ENCODE measurements at regions not wholly inside any gene's neighbourhood (a gene's known extent, or its start where the extent isn't known, plus 50 kb on each side); places are given as distances from the start of the nearest gene placed in this dataset.

DNA sequence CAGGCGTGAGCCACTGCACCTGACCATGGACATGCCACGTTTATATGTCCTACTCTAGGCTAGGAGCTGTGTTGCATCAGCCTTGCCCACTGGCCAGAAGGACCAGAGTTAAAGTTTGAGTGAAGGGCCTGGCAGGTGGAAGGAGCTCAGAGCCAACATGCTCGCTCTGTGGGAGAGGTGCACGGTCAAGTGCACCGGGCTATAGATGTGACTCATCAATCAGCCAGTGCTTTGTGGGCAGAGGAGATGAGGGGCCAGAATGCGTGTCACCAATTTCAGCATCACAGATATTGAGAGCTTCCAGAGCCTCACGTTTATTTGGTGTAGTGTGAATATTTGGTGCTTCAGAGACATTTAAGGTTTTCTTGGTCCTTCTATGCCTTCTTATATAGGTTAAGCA, 137.3 kb upstream of the KBTBD8 start:
- intact Hi-C loops (cut with DNase I): no loop called here
- H3K4me3 ChIP-seq: no peak overlapping the region
- no peaks in the 10 kb centered on the region for H3K4me1 ChIP-seq
- no peaks in the 10 kb centered on the region for H3K9me3 ChIP-seq
- no peak overlapping the region for H3K27ac ChIP-seq
- H3K27me3 ChIP-seq: peaks cover 0 to 2% (median 0%) of the 10 kb centered on the region in 7 donors
- TF ChIP-seq, protein P1, sequence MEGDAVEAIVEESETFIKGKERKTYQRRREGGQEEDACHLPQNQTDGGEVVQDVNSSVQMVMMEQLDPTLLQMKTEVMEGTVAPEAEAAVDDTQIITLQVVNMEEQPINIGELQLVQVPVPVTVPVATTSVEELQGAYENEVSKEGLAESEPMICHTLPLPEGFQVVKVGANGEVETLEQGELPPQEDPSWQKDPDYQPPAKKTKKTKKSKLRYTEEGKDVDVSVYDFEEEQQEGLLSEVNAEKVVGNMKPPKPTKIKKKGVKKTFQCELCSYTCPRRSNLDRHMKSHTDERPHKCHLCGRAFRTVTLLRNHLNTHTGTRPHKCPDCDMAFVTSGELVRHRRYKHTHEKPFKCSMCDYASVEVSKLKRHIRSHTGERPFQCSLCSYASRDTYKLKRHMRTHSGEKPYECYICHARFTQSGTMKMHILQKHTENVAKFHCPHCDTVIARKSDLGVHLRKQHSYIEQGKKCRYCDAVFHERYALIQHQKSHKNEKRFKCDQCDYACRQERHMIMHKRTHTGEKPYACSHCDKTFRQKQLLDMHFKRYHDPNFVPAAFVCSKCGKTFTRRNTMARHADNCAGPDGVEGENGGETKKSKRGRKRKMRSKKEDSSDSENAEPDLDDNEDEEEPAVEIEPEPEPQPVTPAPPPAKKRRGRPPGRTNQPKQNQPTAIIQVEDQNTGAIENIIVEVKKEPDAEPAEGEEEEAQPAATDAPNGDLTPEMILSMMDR (IDR thresholded peaks at IDR 0.05): no peak
- no peak for ATAC-seq
- 92 to 94% methylated on average over 7 of the region's 7 CpGs for WGBS, 2 donors
- DNase-seq: no peak
- H3K36me3 ChIP-seq: no peaks in the 10 kb centered on the region

DNA sequence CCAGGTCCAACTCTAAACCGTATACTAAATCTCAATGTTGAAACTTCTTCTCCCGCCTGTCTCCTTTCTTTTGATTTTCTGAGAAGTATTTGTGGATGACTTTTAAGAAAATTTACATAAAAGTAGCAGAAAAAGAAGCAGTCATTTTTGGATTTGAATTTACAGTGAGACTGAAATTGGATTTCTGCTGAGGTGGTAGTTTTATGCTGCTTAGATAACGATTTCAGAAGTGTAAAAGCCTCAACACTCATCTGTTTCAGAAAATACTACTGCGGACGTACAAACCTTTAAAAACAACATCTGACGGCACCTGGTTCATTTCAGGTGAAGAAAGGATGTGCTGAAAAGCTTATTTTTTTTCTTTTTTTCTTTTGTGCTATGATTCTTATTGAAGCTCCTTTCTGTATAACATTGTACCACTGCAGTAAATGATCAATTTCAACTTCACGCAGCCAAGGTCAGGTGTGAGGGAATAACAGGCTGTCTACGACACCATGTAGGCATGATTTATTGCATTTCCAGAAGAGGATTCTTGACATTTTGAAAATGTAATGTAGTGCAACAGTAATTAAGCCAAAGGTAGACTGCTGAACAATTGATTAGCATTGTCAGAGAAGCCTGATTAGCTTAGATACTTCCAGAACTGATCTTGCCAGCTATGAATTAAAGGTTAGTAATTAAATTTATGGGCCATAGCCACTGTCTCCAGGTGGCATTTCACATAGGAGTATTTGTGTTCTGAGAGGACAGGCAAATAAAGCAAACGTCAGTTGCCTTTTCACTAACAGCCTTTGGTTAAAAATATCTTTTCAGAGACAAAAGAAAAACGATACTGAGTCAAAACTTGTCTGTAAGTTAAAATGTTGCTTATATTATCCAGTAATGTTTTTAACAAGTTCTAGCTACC, 134.6 kb upstream of the KBTBD8 start:
- DNase-seq: no peak
- Histone ChIP-seq H3K4me3 (no peak overlapping the region), H3K27me3 (peaks cover 0 to 5% (median 0%) of the 10 kb centered on the region in 7 donors), H3K27ac (no peak overlapping the region), H3K36me3 (no peaks in the 10 kb centered on the region), H3K9me3 (no peaks in the 10 kb centered on the region), H3K4me1 (no peaks in the 10 kb centered on the region)
- 80 to 85% methylated on average over 10 of the region's 10 CpGs for WGBS, 2 donors
- ATAC-seq: no peak
- TF ChIP-seq, protein P1 (IDR thresholded peaks at IDR 0.05): no peak
- intact Hi-C loops (cut with DNase I): no loop called here

DNA sequence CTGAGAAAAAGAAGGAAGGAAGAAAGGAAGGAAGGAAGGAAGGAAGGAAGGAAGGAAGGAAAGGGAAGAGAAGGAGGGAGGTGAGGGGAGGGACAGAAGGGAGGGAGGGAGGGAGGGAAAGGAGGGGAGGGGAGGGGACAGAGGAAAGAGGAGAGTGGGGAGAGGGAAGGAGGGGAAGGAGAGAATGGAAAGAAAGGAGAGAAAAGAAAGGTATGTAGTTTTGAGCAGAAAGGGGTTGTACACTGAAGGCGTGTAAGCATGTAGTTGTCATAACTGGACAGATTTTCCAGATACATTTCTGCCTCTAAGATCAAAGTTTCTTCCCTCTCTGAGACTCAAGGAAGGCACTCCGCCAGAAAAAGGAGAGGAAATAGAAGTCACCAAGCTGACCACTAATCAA, 113.4 kb upstream of the KBTBD8 start:
- Histone ChIP-seq H3K27me3 (no peaks in the 10 kb centered on the region), H3K9me3 (no peaks in the 10 kb centered on the region), H3K4me1 (no peaks in the 10 kb centered on the region), H3K36me3 (no peaks in the 10 kb centered on the region), H3K4me3 (no peak overlapping the region), H3K27ac (no peak overlapping the region)
- TF ChIP-seq, protein P1 (IDR thresholded peaks at IDR 0.05): no peak
- ATAC-seq (no peak), DNase-seq (no peak)
- WGBS, 2 donors: 84 to 87% methylated on average over 2 of the region's 2 CpGs
- intact Hi-C loops (cut with DNase I): no loop called here

DNA sequence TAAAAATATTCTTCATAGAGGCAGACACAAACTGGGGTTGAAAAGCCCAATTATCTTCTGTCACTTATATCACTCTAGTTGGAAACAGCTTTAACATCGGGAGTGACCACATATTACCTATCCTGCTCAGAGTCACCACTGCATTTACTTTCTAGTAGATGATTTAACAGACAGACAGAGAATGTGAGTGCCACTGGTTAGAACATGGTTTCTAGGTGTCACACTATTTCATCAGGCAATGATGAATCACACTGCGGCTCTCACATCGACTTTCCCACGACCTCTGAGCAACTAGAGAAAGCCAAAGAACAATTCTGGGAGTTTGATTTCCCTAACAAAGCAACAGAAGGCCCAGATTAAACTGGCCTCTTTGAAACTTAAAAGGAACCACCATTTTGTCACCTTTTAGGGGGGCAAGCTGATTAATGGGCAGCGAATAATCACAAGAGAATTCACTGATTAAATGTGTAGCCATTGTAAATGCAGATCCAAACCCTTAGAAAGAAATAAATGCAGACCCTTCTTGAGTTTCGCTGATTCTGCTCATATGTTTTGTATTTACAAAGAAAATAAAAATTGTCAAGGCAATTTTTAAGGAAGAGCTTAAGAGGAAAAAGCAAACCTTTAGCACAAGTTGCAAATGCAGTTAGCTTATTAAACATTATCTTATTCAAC, 112.6 kb upstream of the KBTBD8 start:
- DNase-seq: no peak

More for the DNA sequence above, 112.6 kb upstream of the KBTBD8 start:
- no peaks in the 10 kb centered on the region for H3K9me3 ChIP-seq
- H3K36me3 ChIP-seq: no peaks in the 10 kb centered on the region
- TF ChIP-seq, protein P1 (IDR thresholded peaks at IDR 0.05): no peak
- H3K27ac ChIP-seq: no peak overlapping the region
- intact Hi-C loops (cut with DNase I): no loop called here
- no peak for ATAC-seq
- no peaks in the 10 kb centered on the region for H3K27me3 ChIP-seq
- H3K4me3 ChIP-seq: no peak overlapping the region
- WGBS, 2 donors: 65 to 71% methylated on average over 6 of the region's 6 CpGs
- H3K4me1 ChIP-seq: no peaks in the 10 kb centered on the region

All from heart right ventricle (tissue), 16 donors.